HG03378 (cell line): ENCODE measurements at regions not wholly inside any gene's neighbourhood (a gene's known extent, or its start where the extent isn't known, plus 50 kb on each side); places are given as distances from the start of the nearest gene placed in this dataset.

Experiments
- ATAC-seq: cut with Tn5 transposase; IDR thresholded peaks from one replicate; pipeline ENCODE4 v1.9.1; 2021; ENCODE audit warnings: mild to moderate bottlenecking, moderate library complexity; ENCODE audit not compliant: unreplicated experiment

DNA sequence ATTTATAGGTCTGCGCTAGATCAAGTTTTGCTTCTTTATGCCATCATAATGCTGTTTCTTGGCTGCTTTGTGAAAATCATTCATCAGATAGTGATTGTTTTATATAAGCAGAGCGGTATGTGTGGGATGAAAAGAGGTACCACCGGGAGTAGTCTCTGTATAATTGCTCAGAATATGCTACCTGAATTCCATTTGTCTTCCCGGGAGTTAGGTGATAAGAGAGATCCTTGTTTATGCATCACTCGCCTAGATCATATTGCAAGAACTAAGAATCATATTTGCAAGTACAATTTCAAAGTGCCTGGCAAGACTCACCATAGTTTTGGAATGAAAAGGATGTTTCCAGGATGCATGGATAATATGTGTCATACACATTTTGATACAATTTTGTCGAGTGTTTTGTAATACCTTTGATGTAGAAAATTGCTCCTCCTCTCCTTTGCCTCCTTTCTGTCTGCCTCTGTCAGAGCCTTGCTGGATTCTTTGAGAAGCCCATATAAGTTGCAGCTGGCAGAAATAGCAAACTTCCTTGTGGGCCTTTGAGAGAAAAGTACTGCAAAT lies 1306.0 kb upstream of the SLC10A2 start:
- no peak for ATAC-seq

- ATAC-seq = no peak
Observed at GRCh38 chr13:104365430-104365829, 1299.2 kb upstream of the SLC10A2 start.

DNA sequence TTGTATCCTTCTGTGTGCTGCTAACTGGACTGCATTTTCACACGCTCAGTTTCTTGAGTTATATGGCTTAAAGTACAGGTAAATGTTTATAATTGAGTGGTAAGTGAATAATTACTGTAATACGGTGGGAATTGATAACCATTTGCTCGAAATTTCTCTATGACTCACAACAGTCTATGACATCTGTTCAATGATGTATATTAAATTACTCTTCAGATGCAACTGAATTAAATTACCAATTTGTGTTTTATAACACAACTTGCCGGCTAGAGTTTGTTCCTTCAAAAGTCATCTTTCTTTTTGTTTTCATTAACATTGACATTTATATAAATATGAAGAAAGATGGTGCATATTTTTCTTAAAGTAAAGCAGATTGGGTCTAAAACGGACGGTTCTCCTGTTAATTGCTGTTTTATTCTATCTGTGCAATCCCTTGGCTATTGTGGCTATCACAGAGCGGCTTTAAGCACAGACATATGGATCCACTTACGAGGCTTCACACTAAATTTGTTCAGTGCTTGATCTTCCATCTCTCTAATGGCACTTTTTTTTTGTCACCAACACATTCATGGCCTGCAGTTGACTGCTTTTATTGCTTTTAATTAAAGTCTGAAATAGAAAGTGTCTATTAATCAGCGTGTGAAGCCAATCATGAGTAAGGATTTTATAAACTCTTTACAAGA lies 1291.6 kb upstream of the SLC10A2 start:
- no peak for ATAC-seq

DNA sequence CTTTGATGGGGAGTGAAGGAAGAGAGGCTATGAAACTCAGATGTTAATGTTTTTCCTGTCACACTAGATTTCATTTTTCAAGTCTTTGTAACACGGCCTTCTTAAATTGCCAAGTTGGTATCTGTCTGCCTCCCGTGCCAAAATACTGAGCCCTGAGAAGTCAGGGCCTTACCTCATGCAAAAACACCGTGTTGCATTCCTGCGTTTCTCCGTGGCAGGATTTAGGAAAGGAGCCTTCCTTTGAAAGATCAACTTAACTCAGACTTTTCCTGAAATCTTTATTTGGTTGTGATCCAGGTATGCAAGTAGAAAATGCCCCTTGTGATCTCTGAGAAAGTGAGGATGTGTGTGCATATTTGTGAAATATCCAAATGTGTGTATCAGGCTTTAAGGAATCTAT lies 1291.0 kb upstream of the SLC10A2 start:
- ATAC-seq = no peak

DNA sequence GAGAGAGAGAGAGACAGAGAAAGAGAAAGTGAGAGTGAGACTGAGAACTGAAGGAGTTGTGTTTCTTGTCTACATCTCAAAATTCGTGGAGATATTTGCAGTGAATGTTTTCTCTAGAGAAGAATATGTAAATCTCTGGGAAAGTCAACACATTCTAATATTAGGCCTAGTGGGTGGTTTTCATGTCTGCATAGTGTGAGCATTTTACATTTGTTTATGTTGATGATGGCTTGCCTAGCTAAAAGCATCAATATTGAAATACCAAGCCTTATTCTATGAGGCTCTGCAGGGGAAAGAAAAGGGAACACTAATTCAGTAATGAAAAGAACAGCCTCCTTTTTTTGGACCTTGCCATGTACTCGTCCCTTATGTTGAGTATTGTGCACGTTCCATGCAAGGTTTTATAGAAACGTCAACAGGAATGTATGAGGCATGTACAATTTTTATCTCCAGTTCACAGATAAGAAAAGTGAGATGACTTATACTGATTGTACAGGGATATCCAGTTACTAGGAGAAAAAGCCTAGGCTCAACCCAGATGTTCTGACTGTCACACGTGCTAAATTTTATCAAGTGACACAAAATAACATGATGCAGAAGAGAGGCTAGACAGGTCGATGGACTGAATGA lies 1288.9 kb upstream of the SLC10A2 start:
- ATAC-seq = no peak

DNA sequence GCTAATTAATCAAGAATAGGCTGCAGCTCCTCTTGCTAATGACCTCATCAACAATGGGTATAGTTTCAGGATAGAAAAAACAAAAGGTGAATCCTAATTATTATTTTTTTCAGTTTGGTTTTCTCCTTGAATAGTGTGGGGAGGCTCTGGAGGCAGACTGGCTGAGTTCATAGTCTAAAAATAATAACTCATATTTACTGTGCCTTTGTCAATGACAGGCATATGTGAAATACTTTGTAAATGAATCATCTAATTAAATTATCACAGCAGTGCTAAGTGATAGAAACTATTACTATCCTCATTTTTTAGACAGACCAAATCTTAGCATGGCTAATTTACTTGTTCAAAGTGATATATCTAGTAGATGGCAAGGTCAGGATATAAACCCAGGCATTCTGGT lies 1261.0 kb upstream of the SLC10A2 start:
- ATAC-seq = no peak

GRCh38 chr13:104326523-104326922 lies 1260.3 kb upstream of the SLC10A2 start:
- no peak for ATAC-seq

GRCh38 chr13:104321756-104322155 lies 1255.5 kb upstream of the SLC10A2 start:
- ATAC-seq = no peak

DNA sequence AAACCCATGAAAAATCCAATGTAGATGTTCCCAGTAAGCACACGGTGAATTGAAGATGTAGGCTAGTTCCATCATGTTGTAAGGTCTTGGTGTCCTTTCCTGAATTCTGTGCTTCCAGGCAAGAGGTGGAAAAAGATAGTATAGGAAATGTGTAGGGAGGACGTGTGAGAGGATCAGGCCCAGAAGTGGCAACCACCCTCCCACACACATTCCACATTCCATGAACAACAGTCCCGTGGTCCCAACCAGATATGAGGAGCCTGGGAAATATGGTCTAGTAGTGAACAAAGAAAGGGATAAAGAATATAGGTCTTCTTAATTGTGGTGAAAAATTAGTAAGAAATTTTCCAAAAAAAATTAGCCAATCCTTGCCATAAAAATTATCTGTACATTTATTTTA lies 1254.2 kb upstream of the SLC10A2 start:
- ATAC-seq = no peak

GRCh38 chr13:104318121-104318520 lies 1251.9 kb upstream of the SLC10A2 start:
- no peak for ATAC-seq

- no peak for ATAC-seq
Observed at GRCh38 chr13:104315606-104316005, 1249.4 kb upstream of the SLC10A2 start.

DNA sequence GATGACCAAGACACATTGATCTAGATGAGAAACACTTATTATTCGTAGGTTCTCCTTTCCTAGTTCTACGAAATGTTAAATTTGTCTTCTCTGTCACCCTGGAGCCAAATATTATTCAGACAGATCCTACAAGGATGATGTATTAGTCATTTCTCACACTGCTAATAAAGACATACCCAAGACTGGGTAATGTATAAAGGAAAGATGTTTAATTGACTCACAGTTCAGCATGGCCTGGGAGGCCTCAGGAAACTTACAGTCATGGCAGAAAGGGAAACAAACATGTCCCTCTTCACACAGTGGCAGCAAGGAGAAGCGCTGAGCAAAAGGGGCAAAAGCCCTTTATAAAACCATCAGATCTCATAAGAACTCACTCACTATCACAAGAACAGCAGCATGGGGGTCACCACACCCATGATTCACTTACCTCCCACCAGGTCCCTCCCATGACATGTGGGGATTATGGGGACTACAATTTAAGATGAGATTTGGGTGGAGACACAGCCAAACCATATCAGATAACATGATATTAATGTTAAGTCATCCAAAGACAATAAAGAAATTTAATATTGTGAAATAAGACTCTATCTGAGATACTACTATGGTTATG lies 1248.8 kb upstream of the SLC10A2 start:
- ATAC-seq = no peak

GRCh38 chr13:104314321-104314720 lies 1248.1 kb upstream of the SLC10A2 start:
- no peak for ATAC-seq

GRCh38 chr13:104310861-104311260 lies 1244.6 kb upstream of the SLC10A2 start:
- no peak for ATAC-seq

DNA sequence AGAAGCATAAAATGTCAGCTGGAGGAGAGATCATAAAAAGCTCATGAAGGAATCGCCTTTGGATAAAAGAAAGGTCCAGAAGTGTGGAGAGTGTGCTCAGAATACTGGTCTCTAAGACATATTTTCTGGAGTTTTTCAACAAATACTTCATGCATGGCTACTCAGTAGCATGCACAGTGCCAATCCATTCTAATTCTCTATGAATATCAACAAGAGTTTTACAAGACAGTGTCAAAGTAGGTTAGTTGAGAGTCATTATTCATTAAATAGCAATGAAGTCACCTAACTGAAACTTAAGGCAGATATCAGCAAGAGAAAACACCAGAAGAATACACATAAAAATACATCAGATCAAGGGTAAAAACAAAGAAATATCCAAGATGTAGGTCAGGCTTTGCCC lies 1243.2 kb upstream of the SLC10A2 start:
- ATAC-seq = no peak

- no peak for ATAC-seq
Observed at GRCh38 chr13:104301171-104301975, 1235.2 kb upstream of the SLC10A2 start.

DNA sequence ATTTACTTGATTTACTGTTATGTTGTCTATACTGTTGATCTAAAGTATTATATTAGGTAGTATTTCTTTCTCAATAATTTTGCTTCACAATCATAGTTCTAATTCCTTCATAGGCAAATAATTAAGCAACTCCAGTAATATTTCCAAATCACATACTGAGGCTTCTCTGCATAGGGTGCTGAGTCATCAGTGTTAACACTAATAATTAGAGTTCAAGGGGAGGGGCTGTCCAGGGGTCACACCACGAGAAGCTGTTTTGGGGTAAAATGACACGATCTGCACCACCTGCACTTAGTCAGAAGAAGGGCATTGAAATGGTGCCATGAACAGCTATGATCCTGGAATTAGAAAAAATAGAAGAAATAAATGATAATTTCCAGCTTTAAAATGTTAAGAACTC lies 1230.9 kb upstream of the SLC10A2 start:
- no peak for ATAC-seq

DNA sequence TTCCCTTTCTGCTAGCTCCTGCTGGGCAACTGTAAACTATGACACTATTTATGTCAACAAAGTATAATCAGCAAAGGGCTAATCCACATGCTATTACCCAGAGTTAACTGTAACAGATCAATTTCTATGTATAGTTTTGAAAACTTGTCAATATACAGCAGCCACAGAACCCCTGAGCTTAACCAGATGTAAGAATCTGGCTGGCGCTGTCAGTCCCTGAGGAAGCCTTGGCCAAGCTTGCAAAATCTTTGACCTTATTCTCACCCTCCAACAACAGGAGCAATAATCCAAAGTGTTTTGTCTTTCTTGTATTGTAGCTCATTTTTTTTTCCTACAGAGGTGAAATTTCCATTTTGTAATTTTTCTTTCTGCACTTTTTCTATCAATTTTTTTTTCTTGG lies 1230.1 kb upstream of the SLC10A2 start:
- ATAC-seq = no peak

DNA sequence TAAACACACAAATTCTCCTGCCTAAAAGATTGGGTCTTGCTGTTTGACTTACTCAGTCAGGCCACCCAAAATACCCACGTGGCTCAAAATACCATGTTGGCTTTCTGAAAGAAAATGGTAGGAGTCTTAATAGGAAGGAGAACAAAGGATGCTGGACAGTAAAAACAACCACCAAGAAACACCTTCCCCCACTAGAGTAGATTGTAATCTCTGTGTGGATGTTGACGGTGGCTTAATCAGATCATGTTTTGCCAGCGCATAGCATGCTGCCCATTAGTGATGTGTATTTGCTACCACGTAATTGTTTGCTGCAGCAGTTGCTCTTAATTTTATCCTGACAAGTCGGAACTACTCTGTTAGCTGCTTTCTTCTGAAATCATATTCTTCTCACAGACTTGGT lies 1229.3 kb upstream of the SLC10A2 start:
- no peak for ATAC-seq

GRCh38 chr13:104289400-104289799 lies 1223.2 kb upstream of the SLC10A2 start:
- no peak for ATAC-seq

DNA sequence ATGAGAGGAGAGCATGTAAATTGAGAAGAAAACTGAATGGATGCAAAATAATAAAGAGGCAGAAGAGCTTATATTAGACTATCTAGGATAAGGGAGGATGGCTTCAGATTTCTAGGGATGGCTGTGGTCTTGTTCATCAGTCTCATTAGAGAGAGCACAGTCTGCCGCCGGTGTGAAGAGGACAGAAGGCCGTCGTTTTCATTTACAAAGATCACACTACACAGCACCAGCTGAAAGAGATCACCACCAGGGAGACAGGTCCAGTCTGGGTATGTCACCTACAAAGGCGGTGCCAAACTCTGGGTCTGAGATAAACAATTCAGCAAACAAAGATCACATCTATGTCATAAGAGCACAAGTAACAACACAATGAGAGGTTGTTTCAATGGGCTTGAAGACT lies 1222.3 kb upstream of the SLC10A2 start:
- ATAC-seq = no peak
